ENCODE measurements at regions not wholly inside any gene's neighbourhood (a gene's known extent, or its start where the extent isn't known, plus 50 kb on each side); places are given as distances from the start of the nearest gene placed in this dataset.

DNA sequence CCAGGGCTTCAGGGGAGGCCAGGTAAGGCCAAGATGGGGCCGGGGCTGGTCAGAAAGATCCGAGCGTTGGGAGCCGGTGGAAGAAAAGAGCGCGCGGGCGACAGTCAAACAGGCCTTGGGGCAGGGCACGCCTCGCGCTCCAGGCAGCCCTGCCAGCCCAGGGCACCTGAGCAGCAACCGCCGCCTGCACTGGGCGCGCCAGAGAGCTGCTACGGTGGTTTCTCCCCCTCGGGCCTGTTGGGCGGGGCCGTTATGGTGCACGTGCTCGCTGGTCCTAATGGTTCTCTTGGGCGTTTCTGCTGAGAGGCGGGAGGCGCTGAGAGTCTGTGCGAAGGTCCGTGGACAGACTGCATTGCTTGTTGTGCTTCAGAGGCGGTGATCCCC, 787.4 kb downstream of the CDY1 start:
- no peak for DNase-seq

Measured in RPMI8226 (cell line).